Colonic mucosa (tissue), 4 donors: ENCODE measurements at regions not wholly inside any gene's neighbourhood (a gene's known extent, or its start where the extent isn't known, plus 50 kb on each side); places are given as distances from the start of the nearest gene placed in this dataset.

Experiments
- DNase-seq: peaks from one replicate; pipeline ENCODE4 v3.0.0-alpha.2; 2020
- H3K27ac ChIP-seq: fragments of 200-600 bp; one replicate; pipeline ENCODE4 v1.8.0; 2021
- H3K27me3 ChIP-seq: fragments of 200-600 bp; one replicate; pipeline ENCODE4 v1.8.0; 2021
- H3K36me3 ChIP-seq: fragments of 200-600 bp; one replicate; pipeline ENCODE4 v1.8.0; 2021
- H3K4me1 ChIP-seq: fragments of 200-600 bp; one replicate; pipeline ENCODE4 v1.8.0; 2021; ENCODE audit warnings: mild to moderate bottlenecking
- H3K4me3 ChIP-seq: fragments of 200-600 bp; one replicate; pipeline ENCODE4 v1.8.0; 2021
- H3K9ac ChIP-seq, 2 donors: one replicate each; pipeline ENCODE4 v1.7.0; 2013; ENCODE audit warnings: control low read depth in 2 of 2, low read depth in 2 of 2, low read length in 2 of 2
- H3K9me3 ChIP-seq: fragments of 200-600 bp; one replicate; pipeline ENCODE4 v1.8.0; 2021
- CTCF ChIP-seq: fragments of 200-600 bp; IDR thresholded peaks from one replicate; pipeline ENCODE4 v1.8.0; 2022; ENCODE audit warnings: antibody characterized with exemption, mild to moderate bottlenecking
- intact Hi-C: fragments of 100-400 bp; cut with DNase I; formaldehyde crosslinking; loops from one replicate; pipeline ENCODE4 v1.14.1; 2022
- donor health status: healthy.
- donor health status: DM: no; HTN: no; CAD: no.
- donor health status: DM: no; HTN: no; CAD: no.

- Histone ChIP-seq H3K27ac (no peak overlapping the region), H3K4me3 (no peak overlapping the region), H3K9me3 (no peaks in the 10 kb centered on the region), H3K9ac (no peak overlapping the region), H3K4me1 (no peaks in the 10 kb centered on the region), H3K27me3 (no peaks in the 10 kb centered on the region), H3K36me3 (no peaks in the 10 kb centered on the region)
- TF ChIP-seq CTCF, result no peak
- no peak for DNase-seq
- intact Hi-C loops, result no loop called here
These were observed 67.6 kb downstream of the NMUR2 start for GRCh38 chr5:152337484-152337883.

GRCh38 chr5:152335461-152335860 is 69.6 kb downstream of the NMUR2 start:
- intact Hi-C loops, result no loop called here

GRCh38 chr5:152332716-152333460 is 72.2 kb downstream of the NMUR2 start:
- Histone ChIP-seq H3K4me1 (no peaks in the 10 kb centered on the region), H3K36me3 (no peaks in the 10 kb centered on the region), H3K4me3 (no peak overlapping the region), H3K27me3 (no peaks in the 10 kb centered on the region), H3K27ac (no peak overlapping the region), H3K9ac (no peak overlapping the region), H3K9me3 (no peaks in the 10 kb centered on the region)
- no peak for TF ChIP-seq CTCF
- intact Hi-C loops, result no loop called here
- no peak for DNase-seq

More at GRCh38 chr5:152335461-152335860, 69.6 kb downstream of the NMUR2 start:
- H3K4me1 ChIP-seq, result no peaks in the 10 kb centered on the region
- no peak for TF ChIP-seq CTCF
- no peak overlapping the region for H3K4me3 ChIP-seq
- no peak overlapping the region for H3K27ac ChIP-seq
- DNase-seq, result no peak
- H3K9ac ChIP-seq, result no peak overlapping the region
- H3K27me3 ChIP-seq, result no peaks in the 10 kb centered on the region
- H3K36me3 ChIP-seq, result no peaks in the 10 kb centered on the region
- H3K9me3 ChIP-seq, result no peaks in the 10 kb centered on the region

- no peaks in the 10 kb centered on the region for H3K27me3 ChIP-seq
- no peak overlapping the region for H3K27ac ChIP-seq
- H3K9ac ChIP-seq, result no peak overlapping the region
- no peaks in the 10 kb centered on the region for H3K4me1 ChIP-seq
- no peaks in the 10 kb centered on the region for H3K36me3 ChIP-seq
- intact Hi-C loops, result no loop called here
- DNase-seq, result no peak
- H3K9me3 ChIP-seq, result no peaks in the 10 kb centered on the region
- TF ChIP-seq CTCF, result no peak
- no peak overlapping the region for H3K4me3 ChIP-seq
These were observed 73.4 kb downstream of the NMUR2 start for GRCh38 chr5:152331718-152332117.

GRCh38 chr5:152331006-152331405 is 74.1 kb downstream of the NMUR2 start:
- intact Hi-C loops, result no loop called here

More at GRCh38 chr5:152331006-152331405, 74.1 kb downstream of the NMUR2 start:
- Histone ChIP-seq H3K9ac (no peak overlapping the region), H3K36me3 (no peaks in the 10 kb centered on the region), H3K4me3 (no peak overlapping the region), H3K9me3 (no peaks in the 10 kb centered on the region), H3K27ac (no peak overlapping the region), H3K4me1 (no peaks in the 10 kb centered on the region), H3K27me3 (no peaks in the 10 kb centered on the region)
- no peak for TF ChIP-seq CTCF
- no peak for DNase-seq
